PC-3 (cell line): ENCODE measurements at regions not wholly inside any gene's neighbourhood (a gene's known extent, or its start where the extent isn't known, plus 50 kb on each side); places are given as distances from the start of the nearest gene placed in this dataset.

Source experiments
- ATAC-seq: fragments of 200-7000 bp; cut with Tn5 transposase; 2 replicates; pipeline ENCODE4 v1.9.1; 2020; ENCODE audit warnings: mild to moderate bottlenecking, moderate library complexity
- BruUV-seq: library from RNA; stranded (reverse); fragments of 400-500 nt; replicated peaks from 2 replicates; lab custom pipeline; 2021; lab: Mats Ljungman, UMichigan
- CTCF ChIA-PET: fragments of 300-600 bp; sonication (Branson Sonifier 250); formaldehyde crosslinking; loops from one replicate; lab custom pipeline; 2022; ENCODE audit warnings: antibody characterized with exemption; lab: Charles Lee
- POLR2A ChIA-PET: fragments of 300-600 bp; sonication (Branson Sonifier 250); formaldehyde crosslinking; loops from one replicate; lab custom pipeline; 2022; ENCODE audit warnings: antibody characterized with exemption; ENCODE audit not compliant: unreplicated experiment; lab: Charles Lee
- DNase-seq: peaks from one replicate; pipeline ENCODE4 v3.0.0-alpha.2; 2015
- H2AFZ ChIP-seq: fragments of 300-600 bp; sonication (generic); 2 replicates; pipeline ENCODE4 v1.6.0; 2016; ENCODE audit warnings: antibody characterized with exemption, low read length
- H3F3A ChIP-seq: fragments of 300-600 bp; sonication (generic); one replicate; pipeline ENCODE4 v1.6.0; 2017; ENCODE audit warnings: antibody characterized with exemption, low read length, control low read depth, mild to moderate bottlenecking; ENCODE audit not compliant: unreplicated experiment
- H3K27ac ChIP-seq: fragments of 300-600 bp; sonication (generic); 2 replicates; pipeline ENCODE4 v1.5.1; 2016; ENCODE audit warnings: mild to moderate bottlenecking, low read length
- H3K27me3 ChIP-seq: fragments of 300-600 bp; sonication (generic); 2 replicates; pipeline ENCODE4 v1.6.1; 2016; ENCODE audit warnings: low read length, mixed read lengths
- H3K36me3 ChIP-seq: fragments of 300-600 bp; sonication (generic); 2 replicates; pipeline ENCODE4 v1.6.1; 2016; ENCODE audit warnings: low read depth, mixed run types, low read length, mixed read lengths
- H3K4me1 ChIP-seq: fragments of 300-600 bp; sonication (generic); 2 replicates; pipeline ENCODE4 v1.5.1; 2016; ENCODE audit warnings: low read length; ENCODE audit not compliant: insufficient read depth
- H3K4me2 ChIP-seq: fragments of 300-600 bp; sonication (generic); 2 replicates; pipeline ENCODE4 v1.6.0; 2016; ENCODE audit warnings: low read length
- H3K4me3 ChIP-seq: fragments of 300-600 bp; sonication (generic); 2 replicates; pipeline ENCODE4 v1.5.1; 2016; ENCODE audit warnings: mild to moderate bottlenecking, low read length, mixed read lengths
- H3K79me2 ChIP-seq: fragments of 300-600 bp; sonication (generic); 2 replicates; pipeline ENCODE4 v1.6.1; 2017; ENCODE audit warnings: low read length, mixed read lengths
- H3K9ac ChIP-seq: fragments of 300-600 bp; sonication (generic); 2 replicates; pipeline ENCODE4 v1.6.0; 2016; ENCODE audit warnings: mild to moderate bottlenecking, low read length
- H3K9me2 ChIP-seq: fragments of 300-600 bp; sonication (generic); replicated peaks from 2 replicates; pipeline ENCODE4 v1.6.1; 2016; ENCODE audit warnings: mixed run types, low read length, mixed read lengths
- H3K9me3 ChIP-seq: fragments of 300-600 bp; sonication (generic); 2 replicates; pipeline ENCODE4 v1.6.1; 2016; ENCODE audit warnings: low read length, mixed read lengths
- H4K20me1 ChIP-seq: fragments of 300-600 bp; sonication (generic); 2 replicates; pipeline ENCODE4 v1.6.1; 2016; ENCODE audit warnings: low read length, mixed read lengths
- EZH2 ChIP-seq: fragments of 300-600 bp; sonication (generic); IDR thresholded peaks from one replicate; pipeline ENCODE4 v1.6.1; 2017; ENCODE audit warnings: antibody characterized with exemption, mild to moderate bottlenecking, low read length; ENCODE audit not compliant: unreplicated experiment
- EZH2phosphoT487 ChIP-seq: fragments of 300-600 bp; sonication (generic); IDR thresholded peaks from 2 replicates; pipeline ENCODE4 v1.6.1; 2018; ENCODE audit warnings: mild to moderate bottlenecking, antibody characterized with exemption, low read length, borderline replicate concordance
- intact Hi-C: fragments of 100-400 bp; cut with micrococcal nuclease; formaldehyde crosslinking; loops from 2 replicates; pipeline ENCODE4 v1.9.0; 2023
- TF ChIP-seq, protein P1 (sequence below): fragments of 300-600 bp; sonication (generic); conservative IDR thresholded peaks from 2 replicates; pipeline ENCODE4 v1.5.1; 2017; ENCODE audit warnings: antibody characterized with exemption, low read depth, mild to moderate bottlenecking, low read length

DNA sequence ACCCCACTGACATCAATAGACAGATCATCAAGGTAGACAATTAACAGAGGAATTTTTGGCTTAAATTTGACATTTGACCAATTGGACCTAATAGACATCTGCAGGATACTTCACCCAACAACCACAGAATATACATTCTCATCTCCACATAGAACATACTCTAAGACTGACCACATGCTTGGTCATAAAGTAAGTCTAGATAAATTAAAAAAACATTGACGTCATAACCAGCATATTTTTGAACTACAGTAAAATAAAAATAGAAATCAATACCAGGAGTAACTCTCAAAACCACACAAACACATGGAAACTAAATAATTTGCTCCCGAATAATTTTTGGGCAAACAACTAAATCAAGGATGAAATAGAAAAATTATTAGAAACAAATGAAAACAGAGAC, 205.7 kb downstream of the REEP3 start:
- H2AFZ ChIP-seq, result no peak overlapping the region
- H3K79me2 ChIP-seq, result no peaks in the 10 kb centered on the region
- no peak for DNase-seq
- peaks cover 9% of the 10 kb centered on the region; the same call in 1 of the 2 replicates for H3K4me1 ChIP-seq
- no peaks in the 10 kb centered on the region for H3F3A ChIP-seq
- no peak overlapping the region for H3K4me3 ChIP-seq
- no peaks in the 10 kb centered on the region for H4K20me1 ChIP-seq
- CTCF ChIA-PET, result no interaction called here
- no peaks in the 10 kb centered on the region for H3K27me3 ChIP-seq
- no peak overlapping the region for H3K9ac ChIP-seq
- POLR2A ChIA-PET, result no interaction called here
- H3K36me3 ChIP-seq, result no peaks in the 10 kb centered on the region
- ATAC-seq, result no peak
- H3K9me3 ChIP-seq, result no peaks in the 10 kb centered on the region
- H3K4me2 ChIP-seq, result no peak overlapping the region
- no peak overlapping the region for H3K27ac ChIP-seq
- intact Hi-C loops, result no loop called here
- no peaks in the 10 kb centered on the region for H3K9me2 ChIP-seq
- TF ChIP-seq EZH2 (no peak), EZH2phosphoT487 (no peak)
- TF ChIP-seq, protein P1, sequence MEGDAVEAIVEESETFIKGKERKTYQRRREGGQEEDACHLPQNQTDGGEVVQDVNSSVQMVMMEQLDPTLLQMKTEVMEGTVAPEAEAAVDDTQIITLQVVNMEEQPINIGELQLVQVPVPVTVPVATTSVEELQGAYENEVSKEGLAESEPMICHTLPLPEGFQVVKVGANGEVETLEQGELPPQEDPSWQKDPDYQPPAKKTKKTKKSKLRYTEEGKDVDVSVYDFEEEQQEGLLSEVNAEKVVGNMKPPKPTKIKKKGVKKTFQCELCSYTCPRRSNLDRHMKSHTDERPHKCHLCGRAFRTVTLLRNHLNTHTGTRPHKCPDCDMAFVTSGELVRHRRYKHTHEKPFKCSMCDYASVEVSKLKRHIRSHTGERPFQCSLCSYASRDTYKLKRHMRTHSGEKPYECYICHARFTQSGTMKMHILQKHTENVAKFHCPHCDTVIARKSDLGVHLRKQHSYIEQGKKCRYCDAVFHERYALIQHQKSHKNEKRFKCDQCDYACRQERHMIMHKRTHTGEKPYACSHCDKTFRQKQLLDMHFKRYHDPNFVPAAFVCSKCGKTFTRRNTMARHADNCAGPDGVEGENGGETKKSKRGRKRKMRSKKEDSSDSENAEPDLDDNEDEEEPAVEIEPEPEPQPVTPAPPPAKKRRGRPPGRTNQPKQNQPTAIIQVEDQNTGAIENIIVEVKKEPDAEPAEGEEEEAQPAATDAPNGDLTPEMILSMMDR, result no peak
- BruUV-seq, result no TSS peak

DNA sequence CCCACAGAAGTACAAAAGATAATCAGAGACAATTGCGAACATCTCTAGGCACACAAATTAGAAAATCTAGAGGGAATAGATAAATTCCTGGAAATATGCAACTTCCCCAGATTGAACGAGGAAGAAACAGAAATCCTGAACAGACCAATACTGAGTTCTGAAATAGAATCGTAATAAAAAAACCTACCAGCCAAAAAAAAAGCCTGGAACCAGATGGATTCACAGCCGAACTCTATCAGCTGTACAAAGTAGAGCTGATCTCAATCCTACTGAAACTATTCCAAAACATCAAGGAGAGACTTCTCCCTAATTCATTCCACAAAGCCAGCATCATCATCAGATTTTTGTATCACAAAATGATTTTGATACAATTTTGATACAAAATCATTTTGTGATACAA, 206.4 kb downstream of the REEP3 start:
- Histone ChIP-seq H3K4me1 (peaks cover 3% of the 10 kb centered on the region; the same call in 1 of the 2 replicates), H3K4me2 (no peak overlapping the region), H3K27ac (no peak overlapping the region), H3K79me2 (no peaks in the 10 kb centered on the region), H4K20me1 (no peaks in the 10 kb centered on the region), H3F3A (no peaks in the 10 kb centered on the region), H3K9me2 (no peaks in the 10 kb centered on the region), H3K9ac (no peak overlapping the region), H2AFZ (no peak overlapping the region), H3K9me3 (no peaks in the 10 kb centered on the region), H3K4me3 (no peak overlapping the region), H3K27me3 (no peaks in the 10 kb centered on the region), H3K36me3 (no peaks in the 10 kb centered on the region)
- ATAC-seq (no peak), DNase-seq (no peak)
- CTCF ChIA-PET, result interaction anchor here (0.5 kb wide), 1 partner anchor 139 kb away, joined by 3 read pairs; no protein-coding TSS in a partner anchor
- POLR2A ChIA-PET, result no interaction called here
- intact Hi-C loops, result no loop called here
- TF ChIP-seq EZH2 (no peak), EZH2phosphoT487 (no peak)
- TF ChIP-seq, protein P1, result no peak
- BruUV-seq, result no TSS peak

DNA sequence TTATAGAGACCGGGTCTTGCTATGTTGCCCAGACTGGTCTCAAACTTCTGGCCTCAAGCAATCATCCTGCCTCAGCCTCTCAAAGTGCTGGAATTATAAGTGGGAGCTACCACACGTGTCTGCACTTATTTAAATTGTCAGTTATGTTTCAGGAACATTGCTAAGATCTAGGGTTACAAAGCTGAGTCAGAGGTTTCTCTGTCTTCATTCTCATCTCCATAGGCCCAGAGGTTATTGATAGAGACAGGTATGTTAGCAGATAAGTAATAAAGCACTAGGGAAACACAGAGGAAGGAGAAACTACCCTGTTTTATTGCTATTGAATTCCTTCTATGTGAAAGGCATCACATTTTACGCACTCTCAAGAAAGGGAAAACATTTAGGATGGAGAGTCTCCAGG, 214.1 kb downstream of the REEP3 start:
- ATAC-seq (no peak), DNase-seq (no peak)
- Histone ChIP-seq H2AFZ (no peak overlapping the region), H3K27me3 (no peaks in the 10 kb centered on the region), H3K4me1 (peaks cover 6% of the 10 kb centered on the region; the same call in 1 of the 2 replicates), H3K4me2 (no peak overlapping the region), H3K4me3 (no peak overlapping the region), H3K9ac (no peak overlapping the region), H4K20me1 (no peaks in the 10 kb centered on the region), H3K36me3 (no peaks in the 10 kb centered on the region), H3K9me3 (no peaks in the 10 kb centered on the region), H3K27ac (no peak overlapping the region), H3F3A (no peaks in the 10 kb centered on the region), H3K9me2 (no peaks in the 10 kb centered on the region), H3K79me2 (no peaks in the 10 kb centered on the region)
- CTCF ChIA-PET, result no interaction called here
- POLR2A ChIA-PET, result no interaction called here
- intact Hi-C loops, result no loop called here
- TF ChIP-seq, protein P1, result no peak
- BruUV-seq, result no TSS peak
